GM21515 (cell line): ENCODE measurements at regions not wholly inside any gene's neighbourhood (a gene's known extent, or its start where the extent isn't known, plus 50 kb on each side); places are given as distances from the start of the nearest gene placed in this dataset.
"Not testable (repeated sequence)": the region's sequence is repeated elsewhere in the genome, so short reads cannot be mapped to it uniquely, and the experiment has no call there.

Experiments
- ATAC-seq: cut with Tn5 transposase; IDR thresholded peaks from one replicate; pipeline ENCODE4 v1.9.1; 2021; ENCODE audit not compliant: unreplicated experiment

DNA sequence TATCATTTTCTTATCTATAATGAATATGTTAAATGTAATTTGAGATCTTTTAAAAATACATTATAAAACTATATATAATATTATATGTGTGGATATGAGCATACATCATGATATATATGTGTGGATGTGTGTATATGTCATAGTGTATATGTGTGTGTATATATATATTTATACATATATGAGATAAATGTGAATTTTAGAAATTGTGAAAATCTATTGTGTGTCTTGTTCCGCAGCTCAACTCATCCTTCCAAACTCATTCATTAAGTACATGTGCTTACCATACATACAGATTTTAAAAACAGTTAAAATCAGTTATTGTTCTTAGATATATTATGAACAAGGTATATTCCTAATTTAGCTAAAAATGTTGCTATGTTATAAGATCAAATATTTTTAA lies 435.2 kb upstream of the MIR17HG start:
- no peak for ATAC-seq

DNA sequence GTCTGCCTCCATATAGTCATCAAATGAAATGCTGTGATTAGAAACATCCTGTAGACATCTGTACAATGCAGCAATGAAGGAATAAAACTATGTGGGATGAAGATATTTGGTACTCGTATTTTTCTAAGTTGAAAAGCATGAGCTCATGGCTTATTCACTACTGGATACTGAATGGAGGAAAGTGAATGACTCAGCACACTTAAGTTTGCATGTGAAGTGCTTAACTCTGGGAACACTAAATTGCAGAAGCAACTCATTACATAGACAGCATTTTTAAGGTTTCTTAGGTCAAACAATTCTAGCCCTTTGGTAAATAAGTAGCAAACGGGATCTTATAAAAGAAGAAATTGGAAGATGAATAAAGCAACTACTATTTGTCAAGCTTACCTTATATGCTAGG lies 429.0 kb upstream of the MIR17HG start:
- ATAC-seq = no peak

DNA sequence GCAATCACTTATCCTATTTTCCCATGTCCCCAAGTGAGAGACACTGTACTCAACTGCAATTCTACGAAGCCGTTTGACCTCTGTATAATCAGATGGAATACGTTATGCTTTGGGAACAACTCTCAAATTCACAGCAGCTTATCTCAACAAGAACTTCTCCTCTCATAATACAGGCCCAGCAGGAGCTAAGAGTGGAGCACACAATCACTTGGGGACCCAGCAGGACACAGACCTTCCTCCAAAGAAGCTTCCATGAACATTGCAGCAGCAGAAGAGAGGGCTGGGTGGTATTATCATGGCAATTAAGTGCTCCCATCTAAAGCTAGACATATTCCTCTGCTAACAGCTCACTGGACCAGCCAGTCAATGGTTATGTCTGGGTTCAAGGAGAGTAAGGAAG lies 428.3 kb upstream of the MIR17HG start:
- no peak for ATAC-seq

DNA sequence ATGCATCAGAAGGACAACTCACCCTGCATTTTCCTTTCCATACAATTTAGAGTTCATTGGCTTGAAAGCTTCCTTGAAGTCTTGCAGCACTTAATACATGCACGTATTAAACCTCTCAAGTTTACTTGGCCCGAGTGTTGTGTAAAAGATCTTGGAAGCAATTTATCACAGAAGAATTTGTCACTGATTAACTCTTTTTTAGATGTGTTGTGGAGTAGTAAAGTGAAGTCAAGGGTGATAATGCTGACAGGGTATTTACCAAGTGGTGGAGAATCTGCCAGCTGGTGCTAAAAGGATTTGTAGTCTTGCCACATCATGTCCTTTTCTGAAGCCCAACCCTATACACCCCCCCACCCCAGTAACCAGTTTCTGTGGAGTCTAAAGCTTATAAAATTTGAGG lies 421.0 kb upstream of the MIR17HG start:
- no peak for ATAC-seq

DNA sequence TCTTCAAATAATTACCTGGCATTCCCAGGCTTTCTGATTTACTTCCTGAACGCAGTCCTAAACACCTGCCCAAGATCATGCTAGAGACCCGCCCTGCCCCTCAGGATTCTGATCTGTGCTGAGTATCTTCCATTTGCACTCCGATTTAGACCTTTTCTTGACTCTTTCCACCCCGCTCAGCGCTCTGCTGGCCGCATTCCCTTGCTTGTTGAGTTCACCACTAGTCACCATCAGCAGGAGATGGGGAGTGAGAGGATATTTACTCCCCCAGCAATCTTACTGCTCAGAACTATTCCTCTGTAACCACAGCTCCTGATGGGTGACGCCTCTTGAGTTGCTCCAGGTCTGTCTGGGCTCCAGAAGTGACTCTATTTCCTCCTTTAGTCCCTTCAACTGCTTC lies 419.4 kb upstream of the MIR17HG start:
- ATAC-seq = no peak

DNA sequence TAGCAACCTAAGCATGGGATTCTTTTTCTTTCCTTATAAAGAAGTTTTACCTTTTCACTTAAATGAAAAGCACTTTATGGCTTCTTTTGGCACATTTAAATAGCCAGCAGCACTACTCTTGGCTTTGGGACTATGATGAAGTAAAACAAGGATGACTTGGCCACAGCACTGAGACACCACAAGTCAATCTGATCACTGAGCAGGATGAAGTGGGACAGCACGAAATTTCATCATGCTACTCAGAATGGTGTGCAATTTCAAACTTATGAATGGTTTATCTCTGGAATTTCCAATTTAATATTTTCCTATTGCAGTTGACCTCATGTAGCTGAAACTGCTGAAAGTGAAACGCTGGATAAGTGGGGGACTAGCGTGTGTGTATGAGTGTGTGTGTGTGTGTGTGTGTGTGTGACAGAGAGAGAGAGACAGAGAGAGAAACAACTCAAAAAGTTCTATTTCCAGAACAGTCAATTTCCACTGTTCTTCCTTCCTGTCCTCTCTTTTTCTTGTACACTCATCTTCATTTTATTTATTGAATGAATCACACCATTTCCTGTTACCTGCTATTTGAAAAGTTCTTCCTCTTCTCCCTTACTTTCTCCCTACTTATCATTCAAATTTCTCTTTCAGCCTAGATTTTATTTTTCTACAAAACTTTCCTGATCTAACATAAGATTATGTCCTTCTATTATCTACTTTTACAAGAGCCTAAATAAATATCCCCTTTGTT lies 414.2 kb upstream of the MIR17HG start:
- no peak for ATAC-seq

DNA sequence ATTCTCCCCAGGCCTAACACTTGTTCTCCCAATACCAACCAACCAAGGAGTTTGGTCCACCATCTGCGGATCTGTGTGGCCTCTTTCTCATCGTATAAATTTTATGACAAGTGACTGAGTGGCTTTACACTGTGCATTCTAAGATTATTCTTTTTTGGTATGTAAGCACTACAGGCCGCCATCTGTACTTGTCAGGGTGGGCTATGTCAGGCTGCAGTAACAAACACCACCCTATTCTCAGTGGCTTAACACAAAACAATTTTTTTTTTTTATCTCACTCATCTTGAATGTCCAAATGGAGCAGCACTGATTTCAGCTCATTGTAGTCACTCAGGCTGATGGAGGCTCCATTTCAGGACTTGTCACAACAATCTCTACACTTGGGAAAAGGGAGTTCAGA lies 412.7 kb upstream of the MIR17HG start:
- ATAC-seq = no peak

DNA sequence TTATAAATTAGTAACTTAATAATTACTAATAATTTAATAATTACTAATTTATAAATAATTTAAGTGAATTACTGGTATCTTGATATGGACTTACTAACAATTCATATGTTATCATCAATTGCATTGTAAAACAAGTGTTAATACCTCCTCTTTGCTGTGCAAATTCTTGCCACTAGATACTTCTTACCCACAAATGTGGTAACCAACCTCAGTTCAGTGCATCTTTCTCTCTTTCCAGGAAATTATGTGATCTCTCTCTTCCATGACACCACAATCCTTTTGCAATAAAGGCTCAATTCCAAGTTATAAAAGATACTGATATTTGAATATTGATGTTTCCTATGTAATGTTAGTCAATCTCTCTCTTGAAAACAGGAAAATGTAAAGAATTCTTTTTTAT lies 408.6 kb upstream of the MIR17HG start:
- no peak for ATAC-seq

DNA sequence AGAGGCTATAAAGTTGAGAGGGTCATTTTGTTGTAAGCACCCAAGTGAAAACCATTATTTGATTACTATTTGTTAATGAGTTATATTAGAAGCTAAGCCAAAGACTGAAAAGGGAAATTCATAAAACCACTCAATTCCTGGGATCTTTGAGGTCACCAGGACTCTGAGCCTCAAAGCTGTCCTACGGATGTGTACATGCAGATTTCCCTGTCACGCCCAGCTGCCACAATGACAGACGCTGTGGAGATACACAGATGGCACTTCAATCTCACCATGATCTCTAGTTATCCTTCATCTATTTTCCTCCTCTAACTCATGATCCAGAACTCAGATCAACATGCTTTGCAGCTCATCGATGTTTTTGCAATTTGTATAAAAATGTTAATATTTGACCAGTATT lies 403.5 kb upstream of the MIR17HG start:
- ATAC-seq = no peak

DNA sequence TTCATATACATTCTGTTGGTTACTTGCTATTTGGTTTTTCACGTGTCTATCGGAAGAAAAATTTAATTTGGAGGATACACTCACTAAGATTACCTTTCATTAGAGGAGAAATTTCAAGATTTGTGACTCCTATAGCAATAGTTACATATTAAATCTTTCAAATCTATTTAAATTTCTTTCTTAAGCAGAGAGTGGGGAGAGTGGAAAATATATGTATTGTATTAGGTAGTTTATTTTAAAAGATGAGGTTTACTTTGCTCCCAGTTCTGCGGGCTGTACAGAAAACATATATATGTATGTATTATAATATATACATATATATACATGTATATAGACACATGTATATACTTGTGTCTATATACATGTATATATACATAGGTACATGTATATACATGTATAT lies 402.3 kb upstream of the MIR17HG start:
- not testable (repeated sequence) for ATAC-seq

DNA sequence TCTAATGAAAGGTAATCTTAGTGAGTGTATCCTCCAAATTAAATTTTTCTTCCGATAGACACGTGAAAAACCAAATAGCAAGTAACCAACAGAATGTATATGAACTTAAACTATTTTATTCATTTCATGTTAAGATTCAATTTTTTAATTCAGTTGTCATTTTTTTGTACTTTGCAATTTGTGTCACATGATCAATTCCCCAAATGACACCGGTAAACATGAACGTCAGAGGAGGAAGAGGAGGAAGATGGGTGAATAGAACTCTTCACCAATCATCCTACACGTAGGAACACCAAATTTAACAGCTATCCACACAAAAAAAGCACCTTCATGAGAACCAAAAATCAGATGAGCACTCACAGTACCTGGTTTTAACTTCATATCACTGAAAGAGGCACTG lies 401.4 kb upstream of the MIR17HG start:
- ATAC-seq = not testable (repeated sequence)

DNA sequence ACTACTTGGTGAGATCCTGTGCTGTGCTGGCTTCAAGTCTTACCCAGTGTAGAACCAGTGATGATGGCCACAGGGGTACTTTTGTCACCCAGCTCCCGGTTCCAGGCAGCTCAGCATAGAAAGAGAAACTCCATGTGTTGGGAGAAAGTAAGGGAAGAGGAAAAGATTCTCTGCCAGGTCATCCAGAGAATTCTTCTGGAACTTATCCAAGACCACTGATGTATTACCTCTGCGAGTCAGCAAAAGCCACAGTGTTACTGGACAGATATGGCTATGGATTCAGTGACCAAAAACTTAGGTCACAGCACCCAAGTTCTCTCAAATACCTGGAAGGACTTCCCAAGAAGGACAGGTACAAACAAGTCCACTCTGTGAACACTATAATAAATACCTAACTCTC lies 399.5 kb upstream of the MIR17HG start:
- no peak for ATAC-seq

DNA sequence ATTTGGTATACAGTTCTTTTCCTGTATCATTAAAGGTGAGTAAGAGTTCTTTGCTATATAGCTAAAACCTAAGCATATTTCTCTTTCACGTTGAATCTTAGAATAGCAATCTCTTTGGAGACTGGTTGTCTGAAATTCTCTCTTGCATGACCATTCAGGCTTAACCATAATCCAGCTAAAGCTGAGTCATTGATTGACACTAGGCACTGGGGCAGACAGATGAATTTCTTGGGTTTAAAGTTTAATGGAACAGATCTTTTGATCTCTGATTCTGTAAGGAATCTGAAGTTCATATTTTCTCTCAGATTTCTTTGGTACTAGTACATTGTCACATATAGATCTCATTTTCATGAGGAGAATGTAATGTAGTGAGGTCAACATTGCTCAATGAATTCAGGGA lies 397.3 kb upstream of the MIR17HG start:
- ATAC-seq = no peak

DNA sequence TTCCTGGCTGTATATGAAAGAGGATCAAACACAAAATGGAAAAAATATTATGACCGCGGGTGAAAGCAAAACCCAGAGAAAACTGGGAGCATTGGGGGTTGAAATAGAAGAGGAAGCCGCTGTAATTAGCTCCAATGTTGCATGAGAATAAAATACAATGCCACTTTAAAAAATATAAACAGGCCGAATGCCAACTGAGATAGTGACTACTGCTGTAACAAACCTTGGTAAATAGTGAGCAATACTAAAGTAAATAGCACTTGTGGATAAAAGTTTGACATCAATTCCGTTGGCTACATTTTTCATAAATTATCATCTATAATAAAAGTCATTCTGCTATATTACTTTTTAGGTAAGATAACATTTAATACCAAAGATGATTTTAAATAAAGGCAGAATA lies 395.8 kb upstream of the MIR17HG start:
- ATAC-seq = no peak

DNA sequence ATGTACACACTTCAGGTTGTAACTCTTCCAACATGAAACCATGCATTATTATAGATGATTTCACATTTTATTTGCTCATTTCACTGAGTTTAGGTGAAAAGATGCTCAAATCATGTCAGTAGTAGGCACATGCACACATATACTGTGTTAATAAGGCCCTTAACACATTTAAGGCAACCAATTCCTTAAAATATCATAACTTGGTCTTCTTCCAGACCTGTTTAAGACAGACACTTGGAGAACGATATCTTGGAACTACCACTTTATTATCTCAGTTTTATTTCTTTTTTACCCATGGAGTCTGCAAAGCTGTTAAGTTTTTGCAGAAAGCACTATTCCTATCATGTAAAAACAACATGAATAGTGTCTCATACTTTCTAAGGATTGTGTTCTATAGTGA lies 395.2 kb upstream of the MIR17HG start:
- ATAC-seq = no peak

DNA sequence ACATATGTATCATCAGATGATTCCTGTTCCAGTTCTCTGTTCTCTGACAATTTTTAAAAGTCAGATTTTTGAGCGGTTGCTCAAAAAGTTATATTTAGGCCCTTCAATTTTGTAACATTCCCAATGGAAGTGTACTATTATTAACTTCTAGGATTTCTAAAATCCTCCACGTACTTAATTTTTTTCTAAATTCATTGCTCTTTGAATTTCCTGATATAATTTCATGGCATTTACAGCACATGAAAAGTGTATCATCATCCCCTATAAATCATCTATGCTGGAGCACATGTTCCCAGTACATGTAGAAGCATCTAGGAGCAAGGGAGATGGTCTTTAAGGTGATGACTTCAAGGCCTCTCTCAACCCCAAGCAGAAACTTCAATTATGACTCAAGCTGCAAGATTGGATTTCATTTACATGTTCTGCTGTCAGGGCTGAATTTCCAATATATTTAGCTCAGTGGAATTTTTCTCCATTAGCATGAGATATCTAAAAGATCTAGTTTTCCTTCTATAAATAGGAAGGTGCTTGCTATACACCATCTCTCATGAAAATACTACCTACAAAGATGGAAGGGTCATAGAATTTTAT lies 392.8 kb upstream of the MIR17HG start:
- ATAC-seq = no peak

DNA sequence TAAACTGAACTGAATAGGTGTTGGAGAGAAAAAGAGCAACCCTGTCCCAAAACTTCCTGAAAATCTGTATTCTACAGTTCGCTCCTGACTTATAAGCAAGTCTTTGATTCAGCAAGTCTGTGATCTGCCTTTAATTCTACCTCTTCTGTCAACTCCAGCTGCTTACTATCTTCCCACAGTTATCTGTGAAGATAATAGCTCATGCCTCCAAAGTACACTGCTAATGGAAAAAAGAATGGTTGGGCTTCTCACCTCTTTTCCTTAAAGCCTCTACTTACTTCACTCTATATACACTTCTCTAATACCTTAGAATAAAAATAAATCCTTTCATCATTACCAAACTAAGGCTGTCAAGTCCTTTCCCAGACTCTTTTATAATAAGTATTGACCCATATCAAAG lies 391.5 kb upstream of the MIR17HG start:
- ATAC-seq = no peak

DNA sequence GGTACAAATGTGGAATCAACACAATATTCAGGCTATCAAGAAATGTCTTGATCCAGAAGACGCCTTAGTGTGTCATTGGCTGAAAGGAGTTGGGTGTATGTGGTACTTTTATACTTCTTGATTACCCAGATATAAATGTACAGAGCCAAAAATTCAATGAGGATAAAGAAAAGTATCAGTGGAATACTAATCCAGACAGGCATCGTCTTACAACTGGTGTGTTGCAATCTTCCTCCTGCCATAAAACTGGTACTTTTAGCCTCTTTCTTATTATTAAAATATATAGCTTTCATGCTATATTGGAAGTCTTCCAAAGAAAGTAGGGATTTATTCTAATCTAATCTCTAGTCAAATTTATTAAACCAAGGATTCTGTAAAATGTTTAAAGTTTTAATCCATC lies 388.6 kb upstream of the MIR17HG start:
- no peak for ATAC-seq

DNA sequence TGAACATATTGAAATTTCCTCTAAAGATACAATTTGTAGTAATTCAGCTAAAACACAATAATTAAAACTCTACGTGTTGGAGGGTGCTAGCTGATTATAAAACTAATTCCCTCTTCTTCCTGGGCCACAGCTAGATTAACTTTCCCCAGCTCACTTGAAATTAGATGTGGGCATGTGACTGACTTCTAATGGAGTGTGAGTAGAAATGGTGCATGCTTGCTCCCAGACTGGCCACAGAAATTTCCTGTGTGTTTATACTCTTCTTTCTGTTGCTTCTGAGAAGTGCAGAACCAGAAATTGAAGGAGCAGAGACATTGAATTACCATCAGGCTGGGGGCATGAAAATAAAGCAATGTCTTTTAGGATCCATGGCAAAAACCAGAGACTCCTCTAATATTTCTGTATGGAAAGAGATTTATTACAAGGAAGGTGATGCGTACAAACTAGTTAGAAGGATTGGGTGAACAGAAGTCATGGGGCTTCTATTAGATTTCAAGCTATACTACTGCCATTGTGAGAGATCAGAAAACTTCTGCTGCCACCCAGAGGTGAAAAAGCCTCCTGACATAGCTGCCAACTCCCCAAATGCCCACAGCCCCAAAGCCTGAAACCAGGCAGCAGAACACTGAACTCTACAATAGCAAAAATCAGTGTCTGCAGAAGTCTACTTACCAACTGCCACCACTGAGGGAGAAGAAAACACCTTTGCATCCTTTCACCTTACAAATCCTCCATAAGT lies 379.2 kb upstream of the MIR17HG start:
- no peak for ATAC-seq

DNA sequence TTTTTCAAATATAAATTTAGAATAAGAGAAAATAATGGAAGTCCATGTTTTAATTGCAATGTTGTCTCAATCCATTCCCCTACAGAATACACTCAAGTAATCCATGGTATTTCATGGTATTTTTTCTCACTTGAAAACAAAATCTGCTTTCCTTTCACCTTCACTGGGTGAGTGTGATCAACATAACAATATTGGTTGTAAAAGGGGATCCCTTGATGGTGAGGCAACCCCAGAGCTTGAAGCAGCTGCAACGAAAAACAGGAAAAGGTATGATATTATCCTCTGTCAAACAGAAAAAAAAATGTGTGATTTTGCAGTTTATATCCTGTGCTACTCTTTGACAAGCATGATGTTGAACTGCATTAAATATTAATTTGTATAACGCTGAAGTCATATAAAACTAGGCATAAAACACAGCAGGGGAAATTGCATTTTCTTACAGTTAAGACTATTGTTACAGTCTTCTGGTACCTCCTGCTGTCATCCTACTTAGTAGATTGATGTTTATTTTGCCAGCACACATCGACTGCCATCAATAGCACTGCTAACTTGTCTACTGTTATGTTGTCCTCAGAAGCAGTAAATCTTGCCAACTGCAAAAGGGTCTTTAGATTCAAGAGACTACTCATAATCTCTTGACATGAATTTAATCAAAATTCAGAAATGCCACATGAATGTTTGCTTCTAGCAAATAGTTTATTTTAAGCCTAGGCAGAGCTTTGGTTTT lies 373.1 kb upstream of the MIR17HG start:
- ATAC-seq = no peak

DNA sequence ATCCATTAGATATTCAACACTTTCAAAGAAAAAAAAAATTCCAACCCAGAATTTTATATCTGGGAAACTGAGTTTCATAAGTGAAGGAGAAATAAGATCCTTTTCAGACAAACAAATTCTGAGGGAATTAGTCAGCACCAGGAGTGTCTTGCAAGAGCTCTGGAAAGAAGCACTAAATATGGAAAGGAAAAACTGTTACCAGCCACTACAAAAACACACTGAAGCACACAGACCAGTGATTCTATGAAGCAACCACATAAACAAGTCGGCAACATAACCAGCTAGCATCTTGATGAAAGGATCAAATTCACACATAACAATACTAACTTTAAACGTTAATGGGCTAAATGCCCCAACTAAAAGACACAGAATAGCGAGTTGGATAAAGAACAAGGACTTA lies 368.4 kb upstream of the MIR17HG start:
- no peak for ATAC-seq

DNA sequence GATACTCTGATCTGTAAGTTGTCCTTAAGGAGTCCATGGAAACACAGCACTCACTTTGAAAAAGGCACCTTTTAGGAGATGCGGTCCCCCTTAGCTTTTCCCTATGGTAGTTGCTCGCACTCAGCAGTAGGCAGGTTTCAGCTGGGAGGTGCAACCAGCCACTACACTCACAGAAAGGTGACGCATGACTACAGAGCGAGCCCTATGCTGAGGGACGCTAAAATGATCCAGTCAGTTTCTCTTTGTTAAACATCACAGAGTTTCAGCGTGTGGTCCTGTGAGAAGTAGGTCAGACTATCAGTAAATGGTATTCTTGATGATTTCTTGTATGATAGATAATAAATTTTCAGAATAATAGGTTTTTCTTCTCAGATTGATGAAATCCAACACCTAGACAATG lies 362.7 kb upstream of the MIR17HG start:
- no peak for ATAC-seq
